ENCODE measurements at regions not wholly inside any gene's neighbourhood (a gene's known extent, or its start where the extent isn't known, plus 50 kb on each side); places are given as distances from the start of the nearest gene placed in this dataset.
A peak's percentile ranks its signal among the peaks of the same experiment; 100 is the strongest.

DNA sequence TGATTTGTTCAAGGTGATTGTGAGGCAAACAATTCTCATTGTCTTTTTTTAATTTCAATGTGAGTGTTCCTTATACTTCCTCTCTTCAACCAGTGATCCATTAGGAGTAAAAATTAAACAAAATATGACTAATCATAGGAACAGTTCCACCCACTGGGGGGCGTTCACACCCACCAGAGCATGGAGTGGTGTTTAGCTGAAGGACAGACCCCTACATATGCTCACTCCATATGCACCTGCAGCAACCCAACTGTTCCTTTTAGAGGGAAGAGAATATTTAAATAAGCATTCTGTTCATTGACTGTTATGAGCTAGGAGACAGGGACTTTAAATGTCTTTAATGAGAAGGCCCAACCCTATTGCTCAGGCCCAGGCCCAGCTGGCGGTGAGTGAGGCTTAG, 78.7 kb upstream of the DRD2 start:
- TF ChIP-seq, protein P1, sequence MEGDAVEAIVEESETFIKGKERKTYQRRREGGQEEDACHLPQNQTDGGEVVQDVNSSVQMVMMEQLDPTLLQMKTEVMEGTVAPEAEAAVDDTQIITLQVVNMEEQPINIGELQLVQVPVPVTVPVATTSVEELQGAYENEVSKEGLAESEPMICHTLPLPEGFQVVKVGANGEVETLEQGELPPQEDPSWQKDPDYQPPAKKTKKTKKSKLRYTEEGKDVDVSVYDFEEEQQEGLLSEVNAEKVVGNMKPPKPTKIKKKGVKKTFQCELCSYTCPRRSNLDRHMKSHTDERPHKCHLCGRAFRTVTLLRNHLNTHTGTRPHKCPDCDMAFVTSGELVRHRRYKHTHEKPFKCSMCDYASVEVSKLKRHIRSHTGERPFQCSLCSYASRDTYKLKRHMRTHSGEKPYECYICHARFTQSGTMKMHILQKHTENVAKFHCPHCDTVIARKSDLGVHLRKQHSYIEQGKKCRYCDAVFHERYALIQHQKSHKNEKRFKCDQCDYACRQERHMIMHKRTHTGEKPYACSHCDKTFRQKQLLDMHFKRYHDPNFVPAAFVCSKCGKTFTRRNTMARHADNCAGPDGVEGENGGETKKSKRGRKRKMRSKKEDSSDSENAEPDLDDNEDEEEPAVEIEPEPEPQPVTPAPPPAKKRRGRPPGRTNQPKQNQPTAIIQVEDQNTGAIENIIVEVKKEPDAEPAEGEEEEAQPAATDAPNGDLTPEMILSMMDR (IDR thresholded peaks at IDR 0.05; ENCODE audit: insufficient read depth, low read length, poor library complexity, severe bottlenecking), result peak; percentile 17
- Histone ChIP-seq H3K36me3 (ENCODE audit: control insufficient read depth, insufficient read depth, low read length) (no peaks in the 10 kb centered on the region), H3K27me3 (ENCODE audit: control insufficient read depth, insufficient read depth, low read length) (no peaks in the 10 kb centered on the region), H3K4me3 (ENCODE audit: low read depth, low read length) (no peak overlapping the region)
- DNase-seq (ENCODE audit: low read depth), result no peak

DNA sequence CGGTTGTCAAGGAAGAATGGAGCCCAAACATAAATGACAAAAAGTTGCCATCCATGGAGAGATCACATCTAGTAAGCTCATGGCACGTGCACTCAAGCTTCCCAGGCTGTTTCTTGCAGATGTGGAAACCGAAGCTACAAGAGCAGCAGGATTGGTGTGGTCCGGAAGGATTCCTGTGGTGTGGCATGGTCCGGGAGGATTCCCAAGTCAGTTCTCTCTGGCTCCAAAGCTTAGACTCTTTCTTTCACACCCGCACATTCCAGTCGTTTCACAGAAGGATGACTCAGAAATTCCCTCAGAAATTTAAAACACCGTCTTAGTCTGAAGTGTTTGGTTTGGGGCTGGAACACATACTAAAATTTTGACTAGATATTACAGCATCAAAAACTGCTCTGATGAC, 78.0 kb upstream of the DRD2 start:
- Histone ChIP-seq H3K36me3 (ENCODE audit: control insufficient read depth, insufficient read depth, low read length) (no peaks in the 10 kb centered on the region), H3K4me3 (ENCODE audit: low read depth, low read length) (no peak overlapping the region), H3K27me3 (ENCODE audit: control insufficient read depth, insufficient read depth, low read length) (no peaks in the 10 kb centered on the region)
- TF ChIP-seq, protein P1 (IDR thresholded peaks at IDR 0.05; ENCODE audit: insufficient read depth, low read length, poor library complexity, severe bottlenecking), result no peak
- peak; percentile 95 for DNase-seq (ENCODE audit: low read depth)

DNA sequence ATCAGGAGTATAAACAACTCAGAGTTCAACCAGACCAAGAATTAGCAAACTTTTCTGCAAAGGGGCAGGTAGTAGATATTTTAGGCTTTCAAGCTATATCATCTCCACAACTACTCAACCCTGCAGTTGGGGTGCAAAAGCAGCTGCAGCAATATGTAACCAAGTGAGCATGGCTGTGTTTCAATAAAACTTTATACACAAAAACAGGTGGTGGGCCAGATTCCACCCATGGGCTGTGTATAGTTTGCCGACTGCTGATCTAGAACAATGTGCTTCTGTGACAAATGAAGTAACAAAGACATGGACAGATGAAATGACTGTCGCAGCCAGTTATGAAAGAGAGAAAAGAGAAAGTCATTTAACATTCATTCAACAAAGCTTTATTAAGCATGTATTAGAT, 77.1 kb upstream of the DRD2 start:
- H3K36me3 ChIP-seq (ENCODE audit: control insufficient read depth, insufficient read depth, low read length), result no peaks in the 10 kb centered on the region
- H3K4me3 ChIP-seq (ENCODE audit: low read depth, low read length), result no peak overlapping the region
- TF ChIP-seq, protein P1 (IDR thresholded peaks at IDR 0.05; ENCODE audit: insufficient read depth, low read length, poor library complexity, severe bottlenecking), result no peak
- no peaks in the 10 kb centered on the region for H3K27me3 ChIP-seq (ENCODE audit: control insufficient read depth, insufficient read depth, low read length)
- DNase-seq (ENCODE audit: low read depth), result no peak

DNA sequence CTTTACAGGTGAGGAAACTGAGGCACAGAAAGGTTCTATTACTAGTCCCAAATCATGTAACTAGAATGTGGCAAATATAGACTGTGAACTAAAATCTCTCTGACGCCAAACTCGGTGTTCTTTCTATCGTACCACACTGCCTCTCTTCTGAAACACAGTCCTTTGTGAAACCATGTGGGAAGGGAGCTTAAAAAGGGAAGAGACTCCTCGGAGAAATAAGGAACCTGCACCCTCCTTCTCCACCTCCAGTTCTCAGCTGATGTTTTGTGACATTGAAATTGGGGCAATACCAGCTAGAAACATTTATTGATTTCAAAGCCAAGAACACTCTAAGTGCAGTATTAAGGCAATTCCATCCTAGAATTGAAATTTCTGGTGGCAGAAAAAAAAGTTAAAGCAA, 76.4 kb upstream of the DRD2 start:
- H3K4me3 ChIP-seq (ENCODE audit: low read depth, low read length), result no peak overlapping the region
- TF ChIP-seq, protein P1 (IDR thresholded peaks at IDR 0.05; ENCODE audit: insufficient read depth, low read length, poor library complexity, severe bottlenecking), result no peak
- no peaks in the 10 kb centered on the region for H3K36me3 ChIP-seq (ENCODE audit: control insufficient read depth, insufficient read depth, low read length)
- DNase-seq (ENCODE audit: low read depth), result no peak
- no peaks in the 10 kb centered on the region for H3K27me3 ChIP-seq (ENCODE audit: control insufficient read depth, insufficient read depth, low read length)

DNA sequence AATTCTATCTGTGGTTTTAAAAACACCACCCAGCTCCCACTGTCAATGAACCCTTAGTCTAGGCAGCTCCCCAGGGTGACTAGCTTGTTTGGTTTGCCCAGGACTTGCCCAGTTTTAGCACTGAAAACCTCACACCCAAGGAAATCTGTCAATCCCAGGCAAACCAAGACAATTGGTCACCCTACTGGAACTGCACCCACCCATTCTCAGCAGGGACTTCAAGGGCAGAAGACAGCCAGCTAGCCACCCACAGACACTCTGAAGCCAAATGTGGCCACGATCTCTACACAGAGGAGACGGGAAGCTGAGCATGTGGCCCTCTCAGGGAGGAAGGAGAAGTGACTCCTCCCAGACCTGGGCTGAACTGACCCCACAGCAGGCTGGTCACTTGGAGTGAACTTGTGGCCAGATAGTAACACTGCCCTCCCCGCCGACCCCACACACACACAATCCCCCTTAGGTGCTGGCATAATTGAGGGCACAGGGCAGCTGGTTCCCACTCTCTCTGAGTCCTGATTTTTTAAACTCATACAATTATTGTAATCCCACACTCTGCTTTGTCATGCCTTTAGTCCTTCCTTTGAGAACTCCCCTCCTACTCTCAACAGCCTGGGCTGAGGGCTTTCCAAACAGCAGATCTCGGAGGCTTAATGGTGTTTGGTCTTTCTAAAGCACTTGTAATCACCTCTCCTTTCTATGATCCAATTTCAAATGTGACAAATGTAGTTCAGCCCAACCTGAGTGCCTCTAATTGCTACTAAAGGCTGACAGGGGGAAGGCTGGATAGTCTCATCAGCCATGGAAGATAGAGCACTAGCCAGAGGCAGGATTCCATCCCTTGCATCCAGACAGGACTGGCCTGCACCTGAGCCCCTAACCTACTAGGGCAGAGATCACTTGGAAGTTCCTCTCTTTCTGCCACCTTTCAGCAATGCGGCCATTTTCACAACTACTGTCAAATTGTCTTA, 74.7 kb upstream of the DRD2 start:
- H3K27me3 ChIP-seq (ENCODE audit: control insufficient read depth, insufficient read depth, low read length), result no peaks in the 10 kb centered on the region
- H3K4me3 ChIP-seq (ENCODE audit: low read depth, low read length), result no peak overlapping the region
- TF ChIP-seq, protein P1 (IDR thresholded peaks at IDR 0.05; ENCODE audit: insufficient read depth, low read length, poor library complexity, severe bottlenecking), result no peak
- no peak for DNase-seq (ENCODE audit: low read depth)
- no peaks in the 10 kb centered on the region for H3K36me3 ChIP-seq (ENCODE audit: control insufficient read depth, insufficient read depth, low read length)

Data from kidney epithelial cell (primary cell).